Memory B cell (primary cell): ENCODE measurements at regions not wholly inside any gene's neighbourhood (a gene's known extent, or its start where the extent isn't known, plus 50 kb on each side); places are given as distances from the start of the nearest gene placed in this dataset.
A peak's percentile ranks its signal among the peaks of the same experiment; 100 is the strongest.

Experiments used
- ATAC-seq: fragments of 150-1000 bp; cut with Tn5 transposase; 2 replicates; pipeline ENCODE4 v1.10.0; 2021; ENCODE audit warnings: low read depth, mild to moderate bottlenecking, moderate library complexity
- DNase-seq, 2 donors: peaks; one replicate each; pipeline ENCODE4 v3.0.0; 2022; ENCODE audit warnings: low spot score in 2 of 2
- H3K27ac Mint-ChIP-seq: one replicate; pipeline ENCODE4 v1.8.0; 2022; ENCODE audit warnings: mild to moderate bottlenecking, moderate library complexity, mixed read lengths
- H3K27me3 Mint-ChIP-seq: one replicate; pipeline ENCODE4 v1.8.0; 2022; ENCODE audit warnings: mixed read lengths
- H3K36me3 Mint-ChIP-seq: one replicate; pipeline ENCODE4 v1.8.0; 2022; ENCODE audit warnings: mild to moderate bottlenecking, mixed read lengths
- H3K4me1 Mint-ChIP-seq: one replicate; pipeline ENCODE4 v1.8.0; 2022; ENCODE audit warnings: mixed read lengths
- H3K4me3 Mint-ChIP-seq: one replicate; pipeline ENCODE4 v1.8.0; 2022; ENCODE audit warnings: mild to moderate bottlenecking, moderate library complexity, mixed read lengths
- H3K9me3 Mint-ChIP-seq: one replicate; pipeline ENCODE4 v1.8.0; 2022; ENCODE audit warnings: mixed read lengths

DNA sequence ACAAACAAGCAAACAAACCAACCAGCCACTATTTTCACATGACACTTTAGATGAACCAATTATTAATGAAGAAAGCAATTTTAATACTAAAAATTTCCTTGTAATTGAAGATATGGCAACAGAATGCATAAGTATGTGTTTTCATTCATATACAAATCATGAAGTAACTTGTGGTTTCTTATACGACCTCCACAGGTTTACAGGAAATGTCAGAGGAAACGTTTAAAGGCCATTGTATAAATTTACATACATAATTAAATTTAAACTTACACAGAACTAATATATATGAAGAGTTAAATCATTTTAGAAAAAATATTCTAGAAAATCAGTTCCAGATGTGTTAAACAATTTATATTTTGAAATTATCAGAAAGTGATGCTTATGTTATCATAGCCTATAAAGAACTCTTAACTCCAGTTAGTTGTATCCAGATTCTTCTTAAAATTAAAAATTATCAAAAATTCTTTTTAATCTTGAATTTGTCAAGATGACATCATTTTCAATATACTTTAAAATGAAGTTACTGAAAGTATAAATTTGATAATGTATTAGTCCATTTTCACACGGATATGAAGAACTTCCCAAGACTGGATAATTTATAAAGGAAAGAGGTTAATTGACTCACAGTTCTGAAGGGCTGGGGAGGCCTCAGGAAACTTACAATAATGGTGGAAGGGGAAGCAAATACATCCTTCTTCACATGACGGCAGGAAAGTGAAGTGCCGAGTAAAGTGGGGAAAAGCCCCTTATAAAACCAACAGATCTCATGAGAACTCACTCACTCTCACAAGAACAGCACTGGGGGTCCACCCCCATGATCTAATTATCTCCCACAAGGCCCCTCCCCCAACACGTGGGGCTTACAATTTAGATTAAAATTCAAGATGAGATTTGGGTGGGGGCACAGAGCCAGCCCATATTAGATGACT lies 192.0 kb downstream of the PIK3R1 start:
- ATAC-seq (no peak), DNase-seq (no peak)
- no peaks in the 10 kb centered on the region for H3K27me3 Mint-ChIP-seq
- peaks cover 9% of the 10 kb centered on the region for H3K4me1 Mint-ChIP-seq
- H3K9me3 Mint-ChIP-seq = no peaks in the 10 kb centered on the region
- H3K36me3 Mint-ChIP-seq = no peaks in the 10 kb centered on the region
- H3K4me3 Mint-ChIP-seq = peak overlapping the region; percentile 2
- H3K27ac Mint-ChIP-seq = peak overlapping the region; percentile 22

DNA sequence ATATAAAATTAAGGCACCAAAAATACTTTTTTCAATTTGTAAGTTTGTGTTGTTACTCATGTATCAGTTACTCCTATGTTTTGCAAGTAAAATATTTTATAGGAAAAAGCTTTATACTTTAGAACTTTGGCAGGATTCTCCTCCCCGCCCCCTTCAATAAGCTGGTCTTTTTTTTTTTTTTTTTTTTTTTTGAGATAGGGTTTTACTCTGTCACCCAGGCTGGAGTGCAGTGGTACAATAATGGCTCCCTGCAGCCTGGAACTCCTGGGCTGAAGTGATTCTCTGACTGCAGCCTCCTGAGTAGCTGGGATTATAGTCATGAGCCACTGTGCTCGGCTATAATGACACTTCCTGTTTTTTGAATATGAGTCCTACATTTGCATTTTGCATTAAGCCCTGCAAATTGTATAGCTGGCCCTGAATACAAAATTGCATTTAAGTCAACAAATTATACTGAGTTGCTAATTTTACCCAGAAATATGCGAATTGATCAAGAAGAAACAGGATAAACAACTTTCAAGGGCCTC lies 192.9 kb downstream of the PIK3R1 start:
- Mint-ChIP-seq H3K27ac (no peak overlapping the region), H3K27me3 (no peaks in the 10 kb centered on the region), H3K4me3 (no peak overlapping the region), H3K36me3 (no peaks in the 10 kb centered on the region), H3K4me1 (peaks cover 9% of the 10 kb centered on the region), H3K9me3 (no peaks in the 10 kb centered on the region)
- DNase-seq (no peak), ATAC-seq (no peak)

DNA sequence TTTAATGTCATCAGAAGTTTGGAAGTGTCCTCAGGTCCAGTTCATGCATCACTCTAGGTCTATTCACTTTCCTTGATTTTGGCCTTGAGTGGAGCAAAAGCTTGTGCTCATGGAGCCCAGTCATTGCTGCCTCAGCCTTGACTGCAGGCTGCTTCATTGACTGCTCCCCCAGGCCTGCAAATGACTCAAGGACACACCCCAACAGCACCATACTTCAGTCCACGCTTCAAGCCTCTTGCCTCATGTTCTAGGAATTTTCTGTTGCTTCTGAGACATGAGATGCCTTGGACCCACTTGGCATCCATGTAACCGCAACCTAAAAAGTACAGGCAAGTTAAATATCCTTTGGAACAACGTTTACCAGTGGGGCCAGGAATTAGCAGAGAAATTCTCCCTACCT lies 193.7 kb downstream of the PIK3R1 start:
- Mint-ChIP-seq H3K36me3 (no peaks in the 10 kb centered on the region), H3K4me1 (peaks cover 9% of the 10 kb centered on the region), H3K27ac (no peak overlapping the region), H3K27me3 (no peaks in the 10 kb centered on the region), H3K9me3 (no peaks in the 10 kb centered on the region), H3K4me3 (no peak overlapping the region)
- DNase-seq (no peak), ATAC-seq (no peak)

DNA sequence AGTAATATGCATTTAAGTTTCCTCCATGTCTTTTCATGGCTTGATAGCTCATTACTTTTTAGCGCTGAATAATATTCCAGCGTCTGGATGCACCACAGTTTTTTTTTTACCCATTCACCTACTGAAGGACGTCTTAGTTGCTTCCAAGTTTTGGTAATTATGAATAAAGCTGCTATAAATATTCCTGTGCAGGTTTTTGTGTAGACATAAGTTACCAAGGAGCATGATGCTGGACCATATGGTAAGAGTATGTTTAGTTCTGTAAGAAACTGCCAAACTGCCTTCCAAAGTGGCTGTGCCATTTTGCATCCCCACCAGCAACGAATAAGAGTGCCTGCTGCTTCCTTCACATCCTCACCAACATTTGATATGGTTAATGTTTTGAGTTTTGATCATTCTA lies 195.6 kb downstream of the PIK3R1 start:
- Mint-ChIP-seq H3K4me3 (no peak overlapping the region), H3K36me3 (no peaks in the 10 kb centered on the region), H3K27ac (no peak overlapping the region), H3K27me3 (no peaks in the 10 kb centered on the region), H3K4me1 (peaks cover 13% of the 10 kb centered on the region), H3K9me3 (no peaks in the 10 kb centered on the region)
- ATAC-seq = no peak
- no peak for DNase-seq

DNA sequence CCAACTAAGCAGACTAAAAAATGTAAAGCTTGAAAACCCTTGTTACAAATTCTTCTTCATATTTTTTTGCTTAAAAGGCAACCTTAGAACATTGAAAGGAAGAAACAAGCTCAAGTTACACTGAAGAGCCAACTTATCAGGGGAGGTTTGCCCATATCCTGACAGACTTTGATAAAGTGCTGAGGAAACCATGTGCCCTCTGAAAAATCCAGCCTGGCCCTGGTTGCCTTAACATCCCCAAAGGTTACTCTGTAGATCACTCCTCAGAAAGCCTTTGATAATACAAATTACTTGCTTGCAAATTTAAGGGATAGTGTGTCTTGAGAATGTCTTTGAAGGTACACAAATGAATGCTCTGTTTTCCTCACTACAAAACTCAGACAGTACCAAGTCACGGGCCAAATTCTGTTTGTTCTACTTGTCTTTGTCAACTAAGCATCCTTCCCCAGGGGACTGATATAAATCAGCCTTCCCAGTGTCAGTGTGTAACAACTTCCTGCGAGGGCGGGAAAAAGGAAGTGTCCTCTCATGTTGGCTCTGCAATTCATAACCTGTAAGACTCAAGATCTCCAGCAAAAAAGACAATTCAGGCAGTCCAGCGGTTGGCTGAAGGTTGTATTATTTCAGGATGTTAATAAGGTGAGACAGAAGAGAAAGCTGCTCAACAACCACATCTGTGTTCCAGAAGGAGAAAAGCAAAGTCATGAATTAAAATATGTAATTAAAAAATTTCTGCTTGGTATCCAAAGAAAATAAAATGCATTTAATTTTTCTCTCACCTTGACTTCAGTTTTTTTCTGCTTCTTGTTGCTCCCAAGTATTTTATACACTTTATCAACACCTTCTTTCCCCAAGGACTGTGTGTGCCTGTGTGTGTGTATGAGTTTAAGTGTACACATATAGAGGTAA lies 199.9 kb downstream of the PIK3R1 start:
- H3K4me3 Mint-ChIP-seq = no peak overlapping the region
- ATAC-seq = no peak
- no peaks in the 10 kb centered on the region for H3K27me3 Mint-ChIP-seq
- H3K9me3 Mint-ChIP-seq = no peaks in the 10 kb centered on the region
- no peak for DNase-seq
- H3K27ac Mint-ChIP-seq = no peak overlapping the region
- H3K4me1 Mint-ChIP-seq = peaks cover 4% of the 10 kb centered on the region
- H3K36me3 Mint-ChIP-seq = no peaks in the 10 kb centered on the region

DNA sequence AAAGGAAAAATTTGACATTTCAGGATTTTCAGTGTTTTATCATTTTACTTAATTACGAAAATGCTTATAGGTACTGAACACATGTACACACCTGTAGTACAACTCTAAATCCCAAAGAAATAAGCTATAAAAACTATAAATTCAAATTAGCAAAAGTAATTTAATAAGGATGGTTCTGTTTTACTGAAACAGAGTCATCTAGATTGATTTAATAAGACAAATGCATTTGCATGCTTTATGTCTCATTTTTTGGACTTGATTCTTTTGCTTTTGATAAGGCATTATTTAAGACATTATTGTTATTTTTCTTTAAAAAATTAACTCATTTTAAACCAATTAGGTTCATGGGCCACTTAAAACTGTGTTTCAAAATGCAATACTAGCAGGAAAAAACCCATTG lies 201.2 kb downstream of the PIK3R1 start:
- Mint-ChIP-seq H3K36me3 (no peaks in the 10 kb centered on the region), H3K27ac (no peak overlapping the region), H3K9me3 (no peaks in the 10 kb centered on the region), H3K27me3 (no peaks in the 10 kb centered on the region), H3K4me3 (no peak overlapping the region), H3K4me1 (peaks cover 4% of the 10 kb centered on the region)
- no peak for DNase-seq
- ATAC-seq = no peak

DNA sequence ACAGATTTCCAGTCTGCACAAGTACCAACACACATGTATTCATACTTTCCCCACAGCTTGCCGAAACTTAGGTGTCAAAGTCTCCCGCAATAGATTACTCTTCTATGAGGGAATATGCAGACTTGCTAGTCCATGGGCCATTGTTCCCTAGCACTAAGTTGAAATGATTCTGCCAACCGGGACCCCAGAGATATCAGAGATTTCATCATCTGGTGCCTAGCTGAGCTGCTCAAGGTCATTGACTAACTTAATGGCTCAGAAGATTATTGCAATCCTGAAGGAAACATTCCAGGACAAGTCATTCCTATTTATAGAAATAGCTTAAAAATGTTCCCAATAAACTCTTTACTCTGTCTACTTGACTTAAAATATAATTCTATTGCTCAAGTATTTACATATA lies 202.6 kb downstream of the PIK3R1 start:
- DNase-seq (no peak), ATAC-seq (no peak)
- H3K27ac Mint-ChIP-seq = no peak overlapping the region
- no peak overlapping the region for H3K4me3 Mint-ChIP-seq
- no peaks in the 10 kb centered on the region for H3K9me3 Mint-ChIP-seq
- H3K27me3 Mint-ChIP-seq = no peaks in the 10 kb centered on the region
- no peaks in the 10 kb centered on the region for H3K36me3 Mint-ChIP-seq
- H3K4me1 Mint-ChIP-seq = peaks cover 4% of the 10 kb centered on the region

DNA sequence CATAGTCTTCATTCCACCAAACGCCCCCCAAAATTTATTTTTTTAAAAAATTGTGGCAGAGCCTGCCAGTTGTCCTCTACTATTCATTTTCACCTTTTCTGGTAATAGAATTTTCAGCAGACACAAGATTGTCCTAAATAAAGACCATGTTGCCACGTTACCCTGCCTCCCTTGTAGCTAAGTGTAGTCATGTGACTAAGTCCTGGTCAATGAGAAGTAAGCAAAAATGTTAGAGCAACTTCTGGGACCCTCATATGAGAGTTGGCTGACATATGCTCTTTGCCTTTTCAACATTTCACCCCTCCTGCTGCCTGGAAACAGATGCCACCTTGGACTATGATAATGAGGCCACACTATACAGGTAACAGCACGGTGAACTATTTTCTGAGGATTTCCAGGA lies 203.1 kb downstream of the PIK3R1 start:
- Mint-ChIP-seq H3K9me3 (no peaks in the 10 kb centered on the region), H3K36me3 (no peaks in the 10 kb centered on the region), H3K27ac (no peak overlapping the region), H3K4me1 (peaks cover 4% of the 10 kb centered on the region), H3K4me3 (no peak overlapping the region), H3K27me3 (no peaks in the 10 kb centered on the region)
- DNase-seq = no peak
- ATAC-seq = no peak

DNA sequence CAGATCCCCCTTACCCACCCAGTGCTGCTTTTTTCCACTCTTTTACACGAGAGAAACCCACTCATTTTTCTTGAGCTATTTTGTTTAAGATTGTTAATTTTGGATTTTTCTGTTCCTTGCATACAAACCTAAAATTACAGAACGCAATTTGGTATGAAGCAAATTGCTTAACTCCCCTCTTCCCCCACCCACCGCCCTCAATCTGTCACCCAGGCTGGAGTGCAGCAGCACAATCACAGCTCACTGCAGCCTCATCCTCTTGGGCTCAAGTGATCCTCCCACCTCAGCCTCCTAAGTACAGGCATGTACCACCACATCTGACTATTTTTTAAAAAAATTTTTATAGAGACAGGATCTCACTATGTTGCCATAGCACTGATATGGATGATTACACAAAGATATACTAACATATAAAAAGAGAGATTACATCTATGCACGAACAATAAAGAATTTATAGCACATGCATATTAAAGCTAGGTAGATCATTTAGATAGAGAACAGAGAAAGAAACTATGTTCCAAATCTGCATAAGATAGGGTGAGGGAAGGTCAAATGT lies 203.6 kb downstream of the PIK3R1 start:
- Mint-ChIP-seq H3K4me1 (peaks cover 4% of the 10 kb centered on the region), H3K36me3 (no peaks in the 10 kb centered on the region), H3K27ac (peak overlapping the region; percentile 35), H3K9me3 (no peaks in the 10 kb centered on the region), H3K4me3 (no peak overlapping the region), H3K27me3 (no peaks in the 10 kb centered on the region)
- DNase-seq (no peak), ATAC-seq (no peak)

DNA sequence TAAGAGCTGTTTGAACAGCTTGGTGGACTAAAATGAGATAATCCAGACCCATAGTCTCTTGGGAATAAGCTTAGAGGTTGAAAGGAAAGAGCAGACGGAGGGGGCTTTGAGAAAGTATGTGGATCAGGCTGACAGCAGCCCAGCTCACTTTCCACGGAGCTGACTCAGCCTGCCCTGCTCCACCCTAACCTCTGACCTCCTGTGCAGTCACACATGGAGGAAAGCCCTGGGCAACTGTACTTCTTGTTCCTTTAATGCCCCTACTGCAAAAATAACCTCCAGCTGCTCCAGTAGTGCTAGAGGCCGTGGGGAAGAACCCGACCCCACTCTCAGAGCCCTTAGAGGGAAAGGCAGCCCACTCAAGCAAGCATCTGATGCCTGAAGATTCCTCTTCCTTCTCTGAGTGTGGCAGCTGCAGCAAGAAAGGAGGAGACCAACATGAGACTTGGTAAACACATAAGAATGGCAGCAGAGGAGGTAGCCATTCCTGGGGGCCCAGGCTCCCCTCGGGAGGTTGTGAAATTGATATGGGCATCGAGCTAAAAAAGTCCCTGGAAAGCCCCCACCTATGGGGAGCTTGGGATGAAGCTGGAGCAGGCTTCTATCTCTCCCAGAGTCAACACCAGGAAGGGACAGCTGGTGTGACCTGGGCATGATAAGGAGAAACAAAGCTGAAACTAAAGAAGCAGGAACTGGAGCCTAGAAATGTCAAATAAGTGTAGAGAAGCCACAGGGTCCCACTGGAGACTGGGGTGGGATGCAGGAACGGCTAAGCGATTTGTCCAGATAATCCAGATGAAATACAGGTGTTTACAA lies 204.3 kb downstream of the PIK3R1 start:
- DNase-seq = no peak
- H3K4me1 Mint-ChIP-seq = peaks cover 5% of the 10 kb centered on the region
- no peaks in the 10 kb centered on the region for H3K9me3 Mint-ChIP-seq
- ATAC-seq = no peak
- H3K27me3 Mint-ChIP-seq = no peaks in the 10 kb centered on the region
- H3K4me3 Mint-ChIP-seq = no peak overlapping the region
- H3K36me3 Mint-ChIP-seq = no peaks in the 10 kb centered on the region
- H3K27ac Mint-ChIP-seq = peak overlapping the region; percentile 35

DNA sequence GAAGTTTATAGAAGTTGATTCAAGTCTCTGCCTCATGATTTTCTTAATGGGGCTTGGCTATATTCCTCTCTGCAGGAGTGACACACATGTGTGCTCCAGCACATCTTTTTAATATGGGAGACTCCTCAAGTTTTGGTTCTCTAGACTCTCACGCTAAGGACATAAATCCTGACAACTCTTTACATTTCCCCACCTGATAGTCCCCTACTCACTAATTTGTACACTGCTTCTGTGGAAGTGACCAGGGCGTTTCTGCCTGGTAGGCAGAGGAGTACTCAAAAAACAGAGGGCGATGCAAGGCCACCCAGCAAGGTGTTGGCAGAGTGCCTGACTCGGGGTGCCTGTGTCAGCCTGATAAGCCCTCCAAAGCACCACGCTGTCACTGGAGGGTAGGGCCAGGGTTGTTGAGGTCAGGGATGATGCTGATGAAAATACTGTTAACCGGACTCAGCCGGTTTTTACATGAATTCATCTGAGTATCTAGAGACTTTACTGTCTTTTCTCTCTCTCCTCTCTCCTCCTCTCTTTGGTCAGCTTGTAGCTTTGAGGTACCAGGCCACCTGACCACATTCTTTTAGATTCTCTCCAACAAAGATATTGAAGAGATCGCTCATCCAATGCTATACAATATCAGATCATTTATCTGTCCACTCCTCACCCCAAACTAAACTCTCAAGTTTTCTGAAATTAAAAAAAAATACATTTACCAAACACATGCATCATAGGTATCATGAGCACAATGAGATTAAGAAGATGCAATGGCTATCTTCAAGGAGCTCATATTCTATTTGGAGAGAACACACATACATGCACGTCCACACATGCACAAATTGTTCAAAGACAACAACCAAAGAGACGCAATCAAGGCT lies 205.2 kb downstream of the PIK3R1 start:
- peaks cover 4% of the 10 kb centered on the region for H3K4me1 Mint-ChIP-seq
- H3K36me3 Mint-ChIP-seq = no peaks in the 10 kb centered on the region
- no peak for DNase-seq
- no peak overlapping the region for H3K27ac Mint-ChIP-seq
- ATAC-seq = no peak
- no peaks in the 10 kb centered on the region for H3K9me3 Mint-ChIP-seq
- H3K27me3 Mint-ChIP-seq = no peaks in the 10 kb centered on the region
- no peak overlapping the region for H3K4me3 Mint-ChIP-seq

DNA sequence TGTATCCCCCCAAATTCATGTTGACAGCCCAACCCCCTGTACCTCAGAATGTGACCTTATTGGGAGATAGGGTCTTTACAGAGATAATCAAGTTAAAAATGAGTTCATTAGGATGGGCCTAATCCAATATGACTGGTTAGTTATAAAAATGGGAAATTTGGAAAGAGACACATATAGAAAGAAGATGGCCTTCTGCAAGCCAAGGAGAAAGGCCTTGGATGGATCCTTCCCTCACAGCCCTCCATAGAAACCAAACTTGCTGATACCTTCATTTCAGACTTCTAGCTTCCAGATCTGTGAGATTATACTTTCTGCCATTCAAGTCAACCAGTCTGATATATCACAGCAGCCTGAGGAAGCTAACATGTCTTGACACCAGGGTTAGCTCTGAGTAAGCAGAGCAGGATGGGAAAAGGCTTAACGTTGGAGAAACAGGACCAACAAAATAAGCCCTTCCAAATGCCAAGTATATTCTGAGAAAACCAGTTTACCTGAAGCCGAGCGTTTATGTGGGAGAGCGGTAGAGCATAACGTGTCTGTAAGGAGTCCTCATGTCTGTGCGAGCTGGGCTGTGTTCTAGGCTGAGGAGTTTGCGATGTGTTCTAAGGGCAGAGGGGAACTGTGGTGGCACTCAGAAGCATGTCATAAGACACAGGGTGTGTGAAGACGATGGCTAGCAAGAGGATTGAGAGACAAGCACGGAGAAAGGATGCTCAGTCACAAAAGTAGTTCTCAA lies 206.1 kb downstream of the PIK3R1 start:
- no peak for DNase-seq
- no peaks in the 10 kb centered on the region for H3K9me3 Mint-ChIP-seq
- no peaks in the 10 kb centered on the region for H3K27me3 Mint-ChIP-seq
- no peak overlapping the region for H3K4me3 Mint-ChIP-seq
- H3K27ac Mint-ChIP-seq = no peak overlapping the region
- ATAC-seq = no peak
- peaks cover 4% of the 10 kb centered on the region for H3K4me1 Mint-ChIP-seq
- H3K36me3 Mint-ChIP-seq = no peaks in the 10 kb centered on the region
